ENCODE measurements at regions not wholly inside any gene's neighbourhood (a gene's known extent, or its start where the extent isn't known, plus 50 kb on each side); places are given as distances from the start of the nearest gene placed in this dataset.

DNA sequence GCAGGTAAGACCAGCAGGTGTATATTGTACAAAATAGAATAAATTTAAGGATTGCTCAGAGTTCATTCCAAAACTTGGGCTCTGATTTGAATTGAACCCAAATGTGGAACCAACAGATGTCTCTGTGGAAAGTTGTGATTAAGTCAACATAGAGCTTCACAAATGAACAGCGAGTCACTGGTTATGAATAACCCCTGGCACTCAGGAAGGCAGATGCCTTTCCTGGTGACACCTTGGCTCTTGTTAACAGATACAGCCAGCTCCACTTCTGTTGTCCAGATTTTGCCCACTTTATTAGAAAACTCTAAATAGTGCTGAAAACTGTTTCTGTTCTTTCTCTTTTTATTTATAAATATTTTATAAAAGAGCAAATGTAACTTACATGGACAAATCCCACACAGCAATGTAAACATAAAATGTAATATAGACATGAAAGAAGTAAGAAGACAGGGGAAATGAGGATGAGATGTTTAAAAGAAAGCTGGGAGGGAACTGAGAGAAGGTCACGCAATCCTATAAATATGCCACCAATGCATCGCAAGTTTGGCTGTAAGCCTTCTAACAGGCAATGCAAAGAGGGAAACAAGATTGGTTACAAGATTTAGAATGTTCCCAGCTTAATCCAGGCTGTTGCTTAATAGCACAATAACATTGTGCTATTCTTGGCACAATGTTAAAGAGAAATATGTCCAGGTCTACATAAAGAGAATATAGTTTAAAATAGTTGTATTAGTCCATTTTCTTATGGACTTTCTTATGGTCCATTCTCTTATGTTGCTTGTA is 495.5 kb downstream of the TAFA4 start:
- ATAC-seq (ENCODE audit: low FRiP score), result no peak
- TF ChIP-seq, protein P1, sequence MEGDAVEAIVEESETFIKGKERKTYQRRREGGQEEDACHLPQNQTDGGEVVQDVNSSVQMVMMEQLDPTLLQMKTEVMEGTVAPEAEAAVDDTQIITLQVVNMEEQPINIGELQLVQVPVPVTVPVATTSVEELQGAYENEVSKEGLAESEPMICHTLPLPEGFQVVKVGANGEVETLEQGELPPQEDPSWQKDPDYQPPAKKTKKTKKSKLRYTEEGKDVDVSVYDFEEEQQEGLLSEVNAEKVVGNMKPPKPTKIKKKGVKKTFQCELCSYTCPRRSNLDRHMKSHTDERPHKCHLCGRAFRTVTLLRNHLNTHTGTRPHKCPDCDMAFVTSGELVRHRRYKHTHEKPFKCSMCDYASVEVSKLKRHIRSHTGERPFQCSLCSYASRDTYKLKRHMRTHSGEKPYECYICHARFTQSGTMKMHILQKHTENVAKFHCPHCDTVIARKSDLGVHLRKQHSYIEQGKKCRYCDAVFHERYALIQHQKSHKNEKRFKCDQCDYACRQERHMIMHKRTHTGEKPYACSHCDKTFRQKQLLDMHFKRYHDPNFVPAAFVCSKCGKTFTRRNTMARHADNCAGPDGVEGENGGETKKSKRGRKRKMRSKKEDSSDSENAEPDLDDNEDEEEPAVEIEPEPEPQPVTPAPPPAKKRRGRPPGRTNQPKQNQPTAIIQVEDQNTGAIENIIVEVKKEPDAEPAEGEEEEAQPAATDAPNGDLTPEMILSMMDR (IDR thresholded peaks at IDR 0.05), result no peak

DNA sequence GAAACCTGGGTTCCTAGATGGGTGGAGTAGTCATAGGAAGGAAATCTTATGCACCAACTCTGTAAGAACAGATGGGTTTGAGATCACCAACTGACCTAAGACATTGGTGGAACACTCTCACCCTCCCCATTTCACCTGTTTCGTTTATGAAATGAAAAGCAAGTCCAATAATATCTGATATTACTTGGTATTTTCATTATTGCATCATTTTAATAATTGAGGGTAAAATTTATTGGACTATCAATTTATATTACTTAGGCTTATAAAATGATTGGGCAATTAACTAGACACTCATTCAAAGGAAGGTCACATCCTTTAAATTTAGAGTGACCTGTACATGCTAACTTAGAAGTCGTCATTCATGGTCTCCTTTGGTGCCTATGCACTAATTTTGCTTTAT is 503.9 kb downstream of the TAFA4 start:
- TF ChIP-seq, protein P1 (IDR thresholded peaks at IDR 0.05), result no peak
- no peak for DNase-seq (ENCODE audit: low spot score)
- no peak for ATAC-seq (ENCODE audit: low FRiP score)

More for the DNA sequence above, 495.5 kb downstream of the TAFA4 start:
- no peak for DNase-seq (ENCODE audit: low spot score)

DNA sequence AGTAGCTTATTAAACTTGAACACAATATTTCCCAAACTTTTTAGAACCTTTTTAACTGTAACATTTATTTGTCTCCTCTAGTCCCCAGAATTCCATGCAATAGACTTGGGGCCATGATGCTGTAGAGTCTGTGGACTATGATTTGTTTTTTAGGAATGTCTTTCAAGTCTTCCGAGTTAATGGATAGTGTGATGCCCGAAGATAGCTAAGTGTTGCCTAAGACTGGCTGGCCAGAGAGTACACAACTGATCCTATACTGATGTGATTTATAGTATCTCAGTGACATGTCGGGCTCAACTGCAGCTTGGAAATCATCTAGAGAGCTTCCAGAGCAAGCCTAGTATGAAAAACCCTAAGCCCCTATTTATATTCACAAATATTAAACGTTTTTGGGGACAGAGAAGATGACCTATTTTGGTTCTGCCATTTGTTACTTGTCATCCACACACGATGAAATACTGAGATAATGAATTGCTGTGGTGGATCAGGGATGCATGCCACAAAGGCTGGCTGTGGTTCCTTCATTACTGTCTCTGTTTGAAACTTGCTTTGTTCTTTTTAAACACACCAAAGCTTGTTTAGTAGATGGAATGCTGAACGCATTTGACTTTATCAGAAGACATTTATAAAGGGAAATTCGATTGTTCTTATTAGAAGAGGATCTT is 507.4 kb downstream of the TAFA4 start:
- DNase-seq (ENCODE audit: low spot score) (no peak), ATAC-seq (ENCODE audit: low FRiP score) (no peak)
- TF ChIP-seq, protein P1 (IDR thresholded peaks at IDR 0.05), result no peak

DNA sequence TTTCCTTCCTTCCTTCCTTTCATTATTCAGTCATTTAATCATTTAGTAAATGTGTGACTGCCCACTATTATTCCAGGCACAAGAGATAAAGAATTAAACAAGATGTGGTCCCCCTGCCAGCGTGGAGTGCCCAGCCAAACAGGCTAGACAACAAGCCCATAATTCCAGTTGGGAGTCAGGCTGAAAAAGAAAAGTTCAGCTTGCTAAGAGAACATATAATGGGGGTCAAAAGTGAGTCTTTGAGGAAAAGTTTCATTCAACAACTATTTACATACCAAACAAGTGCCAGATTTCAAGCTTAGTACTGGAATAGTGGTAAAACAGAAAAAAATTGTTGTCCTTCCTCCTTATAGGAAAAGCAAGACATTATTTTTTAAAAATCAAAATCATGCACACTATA is 523.7 kb downstream of the TAFA4 start:
- DNase-seq (ENCODE audit: low spot score), result no peak
- no peak for ATAC-seq (ENCODE audit: low FRiP score)
- TF ChIP-seq, protein P1 (IDR thresholded peaks at IDR 0.05), result no peak

DNA sequence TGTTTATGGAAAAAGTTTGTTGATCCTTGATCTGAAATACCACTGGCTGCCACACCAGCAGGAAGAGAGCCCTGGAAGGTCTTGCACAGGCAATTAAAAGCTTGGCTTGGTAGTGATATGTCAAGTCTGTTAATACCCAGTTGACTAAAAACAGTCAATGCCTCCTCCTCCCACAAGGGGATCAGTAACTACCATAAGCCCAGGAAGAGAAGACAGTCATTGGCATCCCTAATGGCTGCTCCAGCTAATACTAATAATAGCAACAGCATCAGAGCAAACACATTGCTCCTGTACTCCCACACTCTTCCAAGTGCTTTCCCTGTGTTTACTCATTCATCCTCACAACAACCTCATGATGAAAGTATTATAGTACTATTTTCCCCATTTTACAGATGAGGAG is 528.6 kb downstream of the TAFA4 start:
- TF ChIP-seq, protein P1 (IDR thresholded peaks at IDR 0.05), result no peak
- ATAC-seq (ENCODE audit: low FRiP score) (no peak), DNase-seq (ENCODE audit: low spot score) (no peak)

DNA sequence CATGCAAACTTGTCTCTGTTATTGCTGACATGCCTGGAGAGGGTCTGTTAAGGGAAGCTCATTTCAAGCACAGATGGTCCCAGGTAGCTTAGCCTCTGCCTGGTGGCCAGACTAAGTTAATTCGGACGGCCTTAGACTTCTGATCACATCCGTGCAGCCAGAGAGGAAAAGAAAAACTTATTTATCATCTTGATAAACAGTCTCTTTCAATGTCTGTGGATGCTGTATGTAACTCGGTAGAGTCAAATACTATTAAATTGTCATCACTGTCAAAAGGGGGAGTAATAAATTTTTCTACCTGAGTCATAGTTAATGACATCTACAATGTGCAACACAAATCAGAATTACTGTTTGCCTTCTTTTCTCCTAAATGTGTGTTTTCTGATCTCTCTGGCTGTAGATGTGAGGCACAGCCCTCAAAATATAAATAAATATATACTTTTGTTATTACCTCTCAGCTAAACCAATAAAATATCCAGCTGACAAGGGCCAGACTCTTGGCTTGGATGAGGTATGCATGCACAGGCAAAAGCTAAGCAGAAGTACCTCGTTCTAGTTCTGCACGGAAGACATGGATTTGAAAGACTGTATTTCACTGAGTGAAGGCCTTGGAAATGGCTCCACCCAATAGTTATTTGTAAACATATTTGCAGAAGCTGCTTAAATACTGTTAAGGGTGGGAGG is 530.0 kb downstream of the TAFA4 start:
- DNase-seq (ENCODE audit: low spot score) (no peak), ATAC-seq (ENCODE audit: low FRiP score) (no peak)
- TF ChIP-seq, protein P1 (IDR thresholded peaks at IDR 0.05), result no peak

All from omental fat pad (tissue), 3 donors.